DMS153 treated with DMSO at 0.1 percent for 48 hours (cell line): ENCODE measurements at regions not wholly inside any gene's neighbourhood (a gene's known extent, or its start where the extent isn't known, plus 50 kb on each side); places are given as distances from the start of the nearest gene placed in this dataset.
A peak's percentile ranks its signal among the peaks of the same experiment; 100 is the strongest.

Experiments
- DNase-seq: peaks from one replicate; lab custom pipeline; 2025; ENCODE audit not compliant: unreplicated experiment; lab: John Stamatoyannopoulos, UW

DNA sequence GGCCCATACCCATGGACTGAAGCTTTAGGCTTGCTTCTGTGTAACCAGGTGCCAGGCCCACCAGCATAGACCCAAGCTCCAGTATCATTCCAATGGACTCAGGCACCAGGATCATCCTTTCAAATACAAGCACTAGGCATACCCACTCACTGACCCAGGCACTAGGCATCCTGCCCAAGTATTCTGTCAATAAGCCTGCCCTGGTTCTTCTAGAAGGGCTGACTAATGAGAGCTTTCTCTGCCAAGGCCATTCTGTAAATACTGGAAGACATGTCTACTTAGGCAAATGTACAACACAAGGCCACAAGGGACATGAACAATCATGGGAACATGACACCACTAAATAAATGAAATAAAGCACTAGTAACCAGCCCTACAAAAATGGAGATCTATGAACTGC, 352.2 kb downstream of the FSCB start:
- no peak for DNase-seq

DNA sequence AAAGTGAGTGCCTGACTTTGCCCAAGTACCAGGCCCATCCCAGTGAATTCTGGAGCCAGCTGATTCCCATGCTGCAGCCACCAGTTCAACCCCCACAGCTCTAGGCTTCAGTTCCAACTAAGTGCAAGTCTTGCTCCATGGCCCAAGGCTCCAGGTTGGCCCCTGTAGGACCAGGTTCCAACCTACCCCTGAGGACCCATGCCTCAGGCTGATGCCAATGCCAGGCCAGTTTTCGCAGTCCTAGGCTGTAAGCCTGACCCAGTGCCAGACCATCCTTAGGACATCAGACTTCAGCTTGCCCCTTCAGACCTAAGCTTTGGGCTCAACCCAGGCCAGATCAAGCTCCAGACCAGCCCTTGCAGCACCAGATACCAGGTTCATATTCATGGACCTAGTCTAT, 352.6 kb downstream of the FSCB start:
- DNase-seq, result no peak

DNA sequence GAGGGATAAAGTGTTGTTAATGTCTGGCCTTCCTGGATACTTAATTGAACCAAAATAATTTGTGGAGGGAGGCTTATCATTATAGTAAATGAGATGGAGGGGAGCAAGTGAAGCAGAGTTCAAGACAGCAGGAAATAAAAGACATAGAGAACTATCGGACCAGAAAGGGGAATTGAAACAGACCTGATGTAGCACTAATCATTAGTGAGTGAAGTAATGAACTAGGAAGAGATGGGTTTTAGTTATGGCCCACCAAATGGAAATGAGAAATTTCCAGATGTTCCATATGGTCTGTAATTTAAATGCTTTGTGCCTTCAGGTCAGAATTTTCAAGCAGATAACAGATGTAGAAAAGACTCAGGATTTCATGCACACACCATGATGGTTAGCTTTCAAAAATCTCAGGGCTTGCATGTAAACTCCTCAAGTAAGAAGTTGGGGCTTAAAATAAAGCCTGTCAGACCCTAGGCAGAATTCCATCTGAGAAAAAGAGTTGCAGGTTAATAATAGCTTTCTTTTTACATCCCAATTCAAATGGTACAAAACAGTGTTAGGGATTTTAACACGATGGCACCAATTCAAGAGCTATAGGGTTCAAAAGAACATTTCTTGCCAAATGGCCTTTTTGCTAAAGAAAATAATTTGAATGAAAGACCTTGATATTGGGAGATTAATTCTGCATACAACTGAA, 355.8 kb downstream of the FSCB start:
- DNase-seq, result no peak

DNA sequence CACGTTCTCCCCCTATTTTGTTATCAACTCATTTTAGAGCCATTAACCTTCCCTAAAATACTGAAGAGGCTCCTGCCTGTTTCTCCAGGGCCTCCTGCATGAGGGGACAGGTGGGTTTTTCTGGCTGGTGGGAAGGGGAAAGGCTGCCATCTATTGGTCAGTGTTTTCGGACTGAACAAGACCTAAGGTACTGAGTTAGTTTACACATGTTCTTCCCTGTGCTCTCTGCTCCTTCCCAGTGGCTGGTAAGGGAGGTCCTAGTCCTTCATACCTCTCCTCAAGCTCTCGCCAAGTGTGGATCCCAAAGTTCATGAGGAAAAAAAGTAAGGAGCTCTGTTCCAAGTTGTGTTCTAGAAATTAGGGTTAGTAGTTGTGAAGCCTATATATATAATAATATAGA, 357.5 kb downstream of the FSCB start:
- no peak for DNase-seq

DNA sequence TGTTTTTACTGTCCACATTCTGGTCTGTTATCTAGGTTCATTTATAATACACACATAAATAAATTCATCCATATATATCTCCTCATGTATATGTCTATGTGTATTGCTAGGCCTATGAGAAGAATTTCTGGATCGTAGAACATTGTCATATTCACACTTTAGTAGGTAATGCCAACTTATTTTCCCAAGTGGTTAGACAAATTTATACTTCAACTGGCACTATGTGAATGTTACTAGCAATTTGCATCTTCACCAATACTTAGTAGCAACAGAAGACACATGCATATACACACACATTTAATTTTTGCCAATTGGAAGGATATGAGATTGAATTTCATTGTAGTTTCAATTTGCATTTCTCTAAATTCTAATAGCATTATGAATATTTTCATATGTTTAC, 365.1 kb downstream of the FSCB start:
- DNase-seq, result no peak

DNA sequence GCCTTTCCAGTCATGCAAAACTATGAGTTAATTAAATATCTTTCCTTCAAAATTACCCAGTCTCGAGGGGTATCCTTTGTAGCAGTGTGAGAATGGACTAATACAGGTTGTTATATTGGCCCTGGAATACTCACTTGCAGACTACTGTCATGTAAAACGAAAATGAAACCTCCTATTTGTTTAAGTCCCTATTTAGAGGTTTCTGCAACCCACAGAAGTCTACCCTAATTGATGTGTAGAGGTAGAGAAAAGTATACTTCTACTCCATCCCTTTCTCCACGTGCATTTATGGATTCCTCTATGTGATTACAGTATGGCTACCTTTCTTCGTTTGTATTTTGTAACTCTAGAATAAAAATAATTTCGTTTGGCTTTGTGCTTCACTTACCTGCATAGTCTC, 371.1 kb downstream of the FSCB start:
- DNase-seq, result no peak

DNA sequence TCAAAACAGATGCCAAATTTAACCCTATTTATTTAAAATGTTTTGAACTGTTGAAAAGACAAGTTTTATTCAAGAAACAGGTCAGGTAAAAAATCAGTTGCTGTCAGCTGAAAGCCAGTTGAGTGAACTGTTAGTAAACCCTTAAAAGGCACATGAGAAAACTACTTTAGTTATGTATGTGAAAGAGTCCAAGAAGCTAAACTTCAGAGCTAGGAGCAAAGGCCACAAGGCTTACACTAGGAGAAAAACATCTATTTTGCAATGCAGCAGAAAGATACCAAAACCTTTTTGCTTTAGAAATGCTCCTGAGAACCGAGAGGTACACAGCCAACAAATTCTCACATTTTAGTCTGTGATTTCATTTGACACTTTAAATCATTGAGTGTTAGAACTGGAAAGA, 375.2 kb downstream of the FSCB start:
- no peak for DNase-seq

DNA sequence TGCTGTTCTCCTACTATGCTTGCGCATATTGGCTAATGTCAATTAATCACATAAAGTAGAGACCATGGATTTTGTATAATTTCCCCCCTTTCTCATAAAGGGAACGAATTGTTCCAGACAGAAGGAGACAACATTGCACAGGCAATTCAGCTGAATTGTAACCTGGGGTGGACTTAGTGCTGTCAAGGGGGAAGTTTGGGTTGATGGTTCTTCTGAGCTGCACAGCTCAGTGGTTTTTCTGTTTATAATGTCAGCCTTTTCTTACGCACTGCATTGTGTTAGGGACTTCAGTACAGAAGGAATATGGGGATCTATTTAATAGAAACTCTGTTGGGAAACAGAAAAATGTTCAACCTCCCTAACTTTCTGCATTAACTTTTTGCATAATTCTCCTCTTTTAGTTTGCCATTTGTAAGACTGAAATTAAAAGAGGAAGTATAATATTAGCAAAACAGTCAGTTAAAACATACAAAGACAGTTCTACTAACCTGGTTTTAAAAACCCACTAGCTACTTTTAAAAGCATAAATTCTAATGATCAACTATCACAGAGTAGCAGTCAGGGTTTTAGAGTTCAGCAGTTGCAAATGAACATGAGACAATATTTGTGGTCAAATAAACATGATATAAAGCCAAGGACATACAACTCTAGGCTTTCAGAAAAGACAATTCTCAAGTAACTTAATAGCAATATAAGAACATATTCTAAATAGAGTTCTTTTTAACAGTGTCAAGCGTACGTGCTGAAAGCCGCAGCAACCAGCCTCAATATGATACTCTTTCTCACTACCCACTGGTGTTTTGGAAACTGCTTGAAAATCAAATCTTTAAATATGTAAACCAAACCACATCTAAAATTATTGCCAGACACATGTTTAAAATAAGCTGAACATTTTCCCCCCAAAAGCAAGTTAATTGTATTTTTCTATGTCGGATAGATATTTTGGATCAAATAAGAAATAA, 393.0 kb downstream of the FSCB start:
- no peak for DNase-seq

DNA sequence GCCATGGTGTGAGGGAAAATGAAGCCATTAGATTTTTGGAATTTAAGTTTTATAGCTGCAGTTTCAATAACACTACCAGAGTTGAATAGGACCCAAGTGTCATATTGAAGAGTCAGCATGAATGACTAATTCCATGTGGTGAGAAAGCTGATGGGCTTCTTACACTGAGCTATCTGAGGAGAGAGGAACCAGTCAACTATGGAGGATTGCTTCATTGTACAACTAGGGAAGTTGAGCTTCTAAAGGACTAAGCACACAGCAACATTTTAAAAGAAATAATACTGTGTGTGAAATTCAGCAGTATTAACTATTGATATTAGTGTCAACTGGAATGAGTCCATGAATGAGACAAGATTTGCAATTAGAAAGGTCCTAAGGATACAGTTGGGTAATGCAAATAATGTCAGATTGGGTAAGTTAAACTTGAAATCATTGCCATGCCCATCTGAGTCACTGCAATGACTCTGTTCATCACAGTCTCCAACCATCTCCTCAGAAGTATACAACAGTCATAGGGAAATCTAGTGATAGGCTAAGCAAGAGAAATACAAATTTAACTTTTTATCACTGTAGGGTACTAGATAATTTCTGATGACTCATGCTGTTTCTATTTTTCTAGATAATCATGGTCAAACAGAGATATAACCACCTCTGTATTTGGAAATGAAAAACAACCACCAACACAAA, 394.2 kb downstream of the FSCB start:
- no peak for DNase-seq

DNA sequence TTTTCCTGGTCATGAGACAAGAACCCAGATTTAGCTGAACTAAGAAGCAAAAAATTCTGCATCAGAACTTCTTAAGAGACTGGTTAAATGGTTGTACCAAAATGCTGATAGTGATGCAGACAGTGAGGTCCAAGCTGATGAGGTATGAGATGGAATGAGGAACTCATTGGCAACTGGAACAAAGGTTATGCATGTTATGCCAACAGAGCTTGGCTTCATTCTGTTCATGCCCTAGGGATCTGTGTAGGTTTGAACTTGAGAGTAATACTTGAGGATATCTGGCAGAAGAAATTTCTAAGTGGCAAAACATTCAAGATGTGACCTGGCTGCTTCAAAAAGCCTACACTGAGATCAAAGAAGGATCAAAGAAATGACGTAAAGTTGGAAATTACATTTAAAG, 398.0 kb downstream of the FSCB start:
- no peak for DNase-seq

DNA sequence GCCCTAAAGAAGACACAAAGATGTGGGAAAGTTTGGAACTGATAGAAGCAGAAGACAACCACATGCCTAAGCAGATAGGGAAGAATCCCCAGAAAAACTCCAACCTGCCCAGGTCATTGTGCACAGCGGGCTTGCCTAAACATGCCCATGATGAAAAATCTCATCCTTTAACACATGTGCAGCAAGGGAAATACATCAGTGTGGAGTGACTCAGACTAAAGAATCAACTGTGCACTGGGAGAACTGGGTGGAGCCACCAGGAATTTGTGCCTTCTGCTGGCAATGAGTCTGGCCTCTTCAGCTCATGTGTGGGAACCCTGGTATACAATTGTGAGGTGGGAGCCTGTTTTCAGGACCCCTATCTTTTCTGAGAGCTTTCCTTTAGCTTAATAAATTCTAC, 398.5 kb downstream of the FSCB start:
- DNase-seq, result no peak

DNA sequence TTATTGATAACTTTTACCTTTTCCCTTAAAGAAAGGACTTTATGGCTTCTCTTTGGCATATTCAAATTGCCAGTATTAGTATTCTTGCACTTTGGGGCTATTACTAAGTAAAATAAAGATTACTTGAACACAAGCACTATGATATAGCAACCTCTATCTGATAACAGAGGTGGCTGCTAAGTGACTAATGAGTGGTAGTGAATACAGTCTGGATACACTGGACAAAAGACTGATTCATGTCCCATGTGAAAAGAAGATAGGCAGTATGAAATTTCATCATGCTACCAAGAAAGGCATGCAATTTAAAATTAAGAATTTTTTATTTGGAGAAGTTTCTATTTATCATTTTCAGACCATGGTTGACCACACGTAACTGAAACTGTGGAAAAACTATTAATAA, 399.9 kb downstream of the FSCB start:
- no peak for DNase-seq

DNA sequence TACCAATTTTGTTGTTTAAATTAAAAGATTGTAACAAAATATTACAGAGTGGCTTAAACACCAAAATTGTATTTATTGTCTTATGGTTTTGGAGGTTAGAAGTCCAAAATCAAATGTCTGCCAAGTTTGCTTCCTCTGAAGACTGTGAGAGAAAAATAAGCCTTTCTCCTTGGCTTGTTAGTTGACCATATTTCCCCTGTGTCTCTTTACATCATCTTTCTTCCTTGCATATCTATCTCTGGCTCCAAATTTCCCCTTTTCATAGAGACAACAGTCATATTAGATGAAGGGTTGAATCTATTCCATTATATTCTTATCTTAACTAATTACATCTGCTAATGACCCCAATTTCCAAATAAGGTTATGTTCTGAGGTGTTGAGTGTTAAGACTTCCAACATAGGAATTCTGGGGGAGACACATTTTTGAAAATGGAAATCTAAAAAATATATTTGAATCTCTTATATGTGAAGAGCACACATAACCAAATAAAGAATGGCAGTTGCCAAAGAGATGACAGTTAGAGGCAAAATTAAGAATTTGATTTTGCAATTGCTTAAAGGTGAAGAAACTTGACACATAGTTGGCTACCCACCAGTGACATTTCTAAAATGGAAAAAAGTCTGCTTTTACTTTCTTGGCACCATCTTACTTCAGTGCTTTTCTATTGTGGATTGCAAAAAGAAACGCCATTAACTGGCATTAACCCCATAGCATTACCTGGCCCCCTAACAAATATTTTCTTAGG, 407.2 kb downstream of the FSCB start:
- no peak for DNase-seq

DNA sequence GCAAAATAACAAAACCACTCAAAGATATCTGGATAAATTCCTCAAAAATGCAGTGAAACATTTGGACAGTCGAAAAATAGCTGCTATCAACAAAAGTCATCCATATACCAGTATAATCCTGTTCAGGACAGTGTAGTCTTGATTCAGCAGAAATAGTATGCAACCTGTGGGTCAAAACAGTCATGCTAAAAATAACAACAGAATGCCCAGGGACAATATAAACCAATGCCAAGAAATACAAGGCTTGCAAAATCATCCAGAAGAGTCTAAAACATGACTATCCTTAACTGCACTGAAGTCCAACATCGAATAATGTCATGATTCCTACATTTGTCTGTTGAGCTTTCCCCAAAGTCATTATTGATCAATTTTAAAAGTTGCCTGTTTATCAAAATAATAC, 425.9 kb downstream of the FSCB start:
- no peak for DNase-seq

DNA sequence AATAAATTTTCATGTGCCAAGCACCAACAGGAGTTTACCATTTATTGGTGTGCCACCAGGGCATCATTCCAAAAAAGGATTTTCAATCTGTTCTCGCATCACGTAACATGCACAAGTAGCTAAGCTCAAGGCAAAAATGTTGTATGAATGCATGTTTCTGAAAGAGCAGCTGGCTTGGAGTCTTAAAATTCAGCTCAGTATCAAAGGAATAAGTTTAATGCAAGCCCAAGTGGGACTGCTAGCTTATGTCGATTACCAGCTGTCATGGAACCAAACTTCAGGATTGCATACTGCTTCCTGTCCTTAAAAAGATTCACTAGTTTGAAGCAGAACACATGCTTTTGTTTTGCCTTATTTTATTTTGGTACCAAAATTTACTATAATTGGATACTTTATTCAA, 437.0 kb downstream of the FSCB start:
- DNase-seq, result no peak

DNA sequence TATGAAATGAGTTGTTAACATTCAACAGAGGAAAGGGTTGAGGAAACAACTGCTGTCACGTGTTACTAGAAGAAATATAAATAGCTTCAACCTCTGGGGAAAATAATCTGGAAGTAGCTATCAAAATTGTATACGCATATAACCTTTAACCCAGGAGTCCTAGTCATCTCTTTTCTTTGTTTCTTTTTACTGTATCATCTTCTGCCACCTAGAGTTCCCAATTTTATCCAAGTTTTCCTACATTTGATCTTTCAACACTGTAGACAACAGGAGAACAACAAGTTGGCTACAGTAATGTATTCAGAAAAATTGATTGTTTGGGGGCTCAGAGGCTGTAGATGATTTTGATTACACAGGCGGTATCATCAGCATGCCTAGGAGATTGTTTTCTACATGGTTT, 453.7 kb downstream of the FSCB start:
- no peak for DNase-seq

DNA sequence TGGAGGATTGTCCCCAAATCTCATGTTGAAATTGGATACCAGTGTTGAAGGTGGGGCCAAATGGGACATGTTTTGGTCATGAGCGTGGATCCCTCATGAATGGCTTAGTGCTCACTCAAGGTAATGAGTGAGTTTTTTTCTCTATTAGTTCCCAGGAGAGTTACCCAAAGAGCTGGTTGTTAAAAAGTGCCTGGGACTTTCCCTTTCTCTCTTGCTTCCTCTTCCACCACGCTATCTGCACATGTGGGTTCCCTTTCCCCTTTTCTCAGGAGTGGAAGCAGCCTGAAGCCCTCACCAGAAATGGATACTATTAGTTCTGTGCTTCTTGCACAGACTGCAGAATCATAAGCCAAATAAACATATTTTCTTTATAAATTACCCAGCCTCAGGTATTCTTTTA, 465.4 kb downstream of the FSCB start:
- no peak for DNase-seq

DNA sequence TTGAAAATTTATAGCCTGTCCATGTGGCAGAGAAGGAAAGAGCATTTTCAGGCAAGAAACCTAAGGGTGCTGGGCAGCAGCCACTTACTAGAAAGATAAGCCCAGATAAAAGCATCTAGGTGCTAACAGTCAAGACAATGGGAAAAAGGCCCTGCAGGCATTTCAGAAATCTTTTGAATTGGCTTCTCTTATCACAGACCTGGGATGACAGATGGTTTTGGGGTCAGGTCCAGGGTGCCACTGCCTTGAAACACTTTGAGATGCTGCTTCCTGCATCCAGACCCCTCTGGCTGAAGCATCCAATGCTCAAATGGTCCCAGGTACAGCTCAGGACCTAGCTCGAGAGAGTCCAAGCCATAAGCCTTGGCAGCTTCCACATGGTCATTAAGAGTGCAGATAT, 466.5 kb downstream of the FSCB start:
- no peak for DNase-seq

DNA sequence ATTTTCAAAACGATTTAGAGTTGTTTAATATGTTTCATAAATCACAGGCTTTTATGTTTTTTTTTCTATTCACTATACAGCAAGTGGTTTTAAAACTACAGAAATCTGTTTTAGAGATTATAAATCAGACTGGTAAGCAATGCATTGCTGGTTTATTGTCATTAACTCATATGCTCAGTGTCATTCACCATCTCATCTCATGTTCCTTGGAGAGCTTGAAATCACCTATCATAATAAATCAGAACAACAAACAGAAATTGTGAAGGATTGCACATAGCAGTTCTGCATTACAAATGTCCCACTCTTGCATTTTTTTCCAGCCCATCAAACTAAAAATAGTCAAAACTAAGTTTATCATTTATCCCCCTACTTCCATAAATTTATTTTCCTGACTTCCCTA, 470.8 kb downstream of the FSCB start:
- no peak for DNase-seq

DNA sequence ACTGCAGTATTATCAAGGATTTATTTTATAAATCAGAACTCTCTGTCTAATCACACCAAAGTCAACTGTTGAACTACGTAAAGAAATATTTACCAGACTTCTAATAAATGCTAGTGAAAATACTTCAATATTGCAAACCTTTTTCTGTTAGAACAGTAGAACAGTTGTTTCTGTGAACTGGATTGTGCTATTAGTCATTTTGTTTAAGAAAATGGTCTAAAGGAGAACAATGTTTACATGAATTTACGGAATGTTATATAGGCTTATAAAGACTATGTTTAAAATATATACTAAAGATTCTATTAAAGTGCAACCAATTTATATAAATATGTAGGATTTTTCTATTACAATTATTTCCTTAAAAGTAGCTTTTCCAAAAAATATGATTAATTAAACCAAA, 471.4 kb downstream of the FSCB start:
- no peak for DNase-seq

DNA sequence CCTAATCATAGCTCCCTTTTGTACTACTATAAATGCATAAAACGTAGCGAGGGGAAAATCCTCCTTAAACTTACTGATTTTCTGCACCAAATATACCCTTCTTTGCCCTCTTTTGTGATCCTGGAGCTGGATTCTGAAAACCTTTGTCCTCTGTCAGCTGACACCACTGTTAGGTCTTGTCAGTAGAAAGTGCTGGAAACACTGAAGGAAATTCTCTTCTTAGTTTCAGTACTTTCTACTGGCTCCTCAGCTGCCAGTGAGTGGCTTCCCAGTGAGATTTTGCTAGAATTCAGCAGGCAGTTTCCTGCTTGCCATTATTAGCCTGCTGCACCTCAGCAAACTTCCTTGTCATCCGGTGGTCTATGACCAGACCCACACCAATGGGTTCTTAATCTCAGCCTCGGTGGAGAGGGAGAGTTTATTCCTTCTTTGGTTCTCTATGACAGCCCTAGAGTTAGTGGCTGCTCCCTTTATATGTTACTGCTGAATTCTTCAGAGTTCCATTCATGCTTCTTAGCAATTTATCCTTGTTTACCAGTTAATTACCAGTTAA, 476.2 kb downstream of the FSCB start:
- peak; percentile 15 for DNase-seq
